Stimulated activated CD8-positive, alpha-beta memory T cell treated with anti-CD3 and anti-CD28 coated beads, Interleukin-7, amount 100 ng/mL, for 1 hour (primary cell): ENCODE measurements at regions not wholly inside any gene's neighbourhood (a gene's known extent, or its start where the extent isn't known, plus 50 kb on each side); places are given as distances from the start of the nearest gene placed in this dataset.

ENCODE experiments used
- DNase-seq, 2 donors: peaks; one replicate each; pipeline ENCODE4 v3.0.0-alpha.2; 2020; ENCODE audit warnings: low read depth in 2 of 2

GRCh38 chr19:20250121-20250520 is 83.1 kb downstream of the ZNF486 start:
- DNase-seq = no peak
